NCI-H2029 treated with DMSO at 0.1 percent for 48 hours (cell line): ENCODE measurements at regions not wholly inside any gene's neighbourhood (a gene's known extent, or its start where the extent isn't known, plus 50 kb on each side); places are given as distances from the start of the nearest gene placed in this dataset.

ENCODE experiments used
- DNase-seq: peaks from one replicate; lab custom pipeline; 2025; lab: John Stamatoyannopoulos, UW

- DNase-seq: no peak
Observed at GRCh38 chr13:97111756-97112155, 110.4 kb upstream of the MBNL2 start.

DNA sequence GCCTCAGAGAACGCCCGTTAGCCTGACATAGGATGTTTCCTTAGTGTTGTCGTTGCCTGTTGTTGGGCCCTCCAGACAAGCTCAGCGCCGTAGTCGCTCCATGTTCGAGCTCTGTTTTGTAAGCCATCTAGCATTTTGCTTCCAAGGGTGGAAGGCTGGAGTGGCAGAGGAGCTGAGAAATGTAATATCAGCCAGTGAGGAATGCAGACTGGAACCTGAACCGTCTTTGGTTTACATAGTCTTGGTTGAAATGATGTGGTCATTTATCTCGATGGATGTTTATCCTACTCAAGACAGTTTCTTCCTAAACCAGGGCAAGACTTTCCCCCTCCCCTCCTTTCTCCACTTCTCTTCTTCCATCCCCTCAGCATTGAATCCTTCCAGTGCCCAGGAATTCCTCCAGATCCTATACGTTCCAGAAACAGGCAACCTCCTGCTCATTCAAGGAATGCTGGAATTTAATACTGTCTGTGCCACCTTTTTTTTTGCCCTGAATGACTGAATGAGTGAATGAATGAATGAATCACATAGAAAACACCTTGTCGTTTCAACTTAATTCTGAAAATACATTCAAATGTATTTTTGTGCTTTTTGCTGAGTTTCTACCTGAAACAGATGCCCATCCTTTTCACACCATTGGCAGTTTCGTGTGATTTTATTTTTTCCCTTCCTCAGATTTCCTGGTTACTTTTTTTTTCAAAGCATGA lies 109.5 kb upstream of the MBNL2 start:
- no peak for DNase-seq

- DNase-seq: peak; percentile 2
Observed at GRCh38 chr13:97113231-97114001, 108.7 kb upstream of the MBNL2 start.

- no peak for DNase-seq
Observed at GRCh38 chr13:97114651-97115050, 107.5 kb upstream of the MBNL2 start.

GRCh38 chr13:97116754-97117153 lies 105.4 kb upstream of the MBNL2 start:
- peak; percentile 26 for DNase-seq

DNA sequence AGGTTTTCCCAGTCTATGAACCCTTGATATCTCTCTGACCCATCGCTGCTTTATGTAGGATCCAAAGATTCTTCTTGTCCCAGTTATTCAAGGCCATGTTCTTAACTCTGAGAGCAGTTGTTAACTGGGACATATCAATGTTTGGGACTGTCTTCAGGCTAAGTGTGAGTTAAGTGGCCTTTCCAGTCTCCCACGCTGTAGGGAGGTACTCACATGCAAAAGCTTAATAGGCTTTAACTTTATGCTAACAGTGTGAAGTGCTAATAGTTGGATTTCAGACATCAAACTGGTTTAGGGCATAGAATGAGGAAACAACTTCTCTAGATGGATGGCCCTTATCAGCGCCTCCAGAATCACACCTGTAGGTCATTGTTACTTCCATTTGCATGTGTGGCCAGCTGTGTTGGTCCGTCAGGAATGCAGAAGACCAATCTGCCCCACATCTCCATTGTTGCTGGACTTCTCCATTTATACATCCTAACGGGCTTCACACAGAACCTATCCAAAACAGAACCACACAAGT lies 104.7 kb upstream of the MBNL2 start:
- DNase-seq: no peak

DNA sequence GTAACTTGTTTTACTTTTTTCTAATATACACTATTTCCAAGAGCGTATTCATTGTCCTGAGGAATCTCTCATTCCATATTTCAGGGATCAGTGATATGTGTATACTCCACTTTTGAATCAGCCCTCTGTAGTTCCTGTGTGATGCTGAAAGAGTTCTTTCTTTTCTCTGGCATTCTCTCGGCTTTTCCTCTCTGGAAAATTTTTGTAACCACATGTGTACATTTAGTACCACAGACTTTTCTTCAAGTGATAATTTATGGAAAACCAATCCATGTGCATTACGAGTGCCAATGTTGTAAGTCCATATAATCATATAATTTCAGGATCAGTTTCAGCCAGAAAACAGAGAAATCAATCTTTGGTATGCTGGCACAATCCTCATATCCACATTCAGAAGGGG lies 102.2 kb upstream of the MBNL2 start:
- DNase-seq: no peak

- DNase-seq: no peak
Observed at GRCh38 chr13:97120346-97120745, 101.8 kb upstream of the MBNL2 start.

DNA sequence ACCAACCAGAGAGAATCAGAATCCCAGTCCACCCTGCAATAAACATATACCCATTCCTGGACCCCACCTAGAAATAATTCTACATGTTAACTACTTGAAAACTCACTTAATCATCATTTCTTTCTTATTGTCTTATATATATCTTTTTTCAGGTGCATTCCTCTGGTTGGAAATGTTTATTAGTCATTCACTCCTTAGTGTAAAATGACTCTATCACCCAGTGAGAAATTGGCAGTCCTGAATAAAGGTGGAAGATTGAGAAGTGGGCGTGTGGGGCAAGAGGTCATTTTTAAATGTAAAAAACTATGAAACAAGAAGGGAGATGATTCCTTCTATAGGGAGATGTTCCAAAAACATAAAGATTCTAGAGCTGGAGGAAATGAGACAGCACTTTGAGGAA lies 101.2 kb upstream of the MBNL2 start:
- DNase-seq: no peak

DNA sequence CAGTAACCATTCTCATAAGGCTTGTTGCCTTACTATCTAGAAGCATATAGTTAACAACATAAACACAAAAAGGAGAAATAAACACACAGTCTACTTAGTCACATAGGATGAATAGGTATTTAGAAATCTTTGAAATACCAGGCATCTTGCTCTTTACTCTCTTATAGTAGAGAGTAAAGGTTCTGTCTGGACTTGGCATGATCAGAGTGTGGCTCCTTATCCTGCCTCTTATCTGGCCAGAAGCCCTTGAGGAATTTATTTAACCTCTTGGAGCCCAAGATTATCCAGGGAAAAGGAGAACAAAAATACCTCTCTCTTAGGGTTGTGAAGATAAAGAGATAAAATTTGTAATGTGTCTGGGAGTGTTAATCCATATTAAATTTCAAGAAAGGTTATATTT lies 100.2 kb upstream of the MBNL2 start:
- DNase-seq: no peak

GRCh38 chr13:97122381-97122996 lies 99.6 kb upstream of the MBNL2 start:
- no peak for DNase-seq

- DNase-seq: no peak
Observed at GRCh38 chr13:97124206-97124605, 97.9 kb upstream of the MBNL2 start.

DNA sequence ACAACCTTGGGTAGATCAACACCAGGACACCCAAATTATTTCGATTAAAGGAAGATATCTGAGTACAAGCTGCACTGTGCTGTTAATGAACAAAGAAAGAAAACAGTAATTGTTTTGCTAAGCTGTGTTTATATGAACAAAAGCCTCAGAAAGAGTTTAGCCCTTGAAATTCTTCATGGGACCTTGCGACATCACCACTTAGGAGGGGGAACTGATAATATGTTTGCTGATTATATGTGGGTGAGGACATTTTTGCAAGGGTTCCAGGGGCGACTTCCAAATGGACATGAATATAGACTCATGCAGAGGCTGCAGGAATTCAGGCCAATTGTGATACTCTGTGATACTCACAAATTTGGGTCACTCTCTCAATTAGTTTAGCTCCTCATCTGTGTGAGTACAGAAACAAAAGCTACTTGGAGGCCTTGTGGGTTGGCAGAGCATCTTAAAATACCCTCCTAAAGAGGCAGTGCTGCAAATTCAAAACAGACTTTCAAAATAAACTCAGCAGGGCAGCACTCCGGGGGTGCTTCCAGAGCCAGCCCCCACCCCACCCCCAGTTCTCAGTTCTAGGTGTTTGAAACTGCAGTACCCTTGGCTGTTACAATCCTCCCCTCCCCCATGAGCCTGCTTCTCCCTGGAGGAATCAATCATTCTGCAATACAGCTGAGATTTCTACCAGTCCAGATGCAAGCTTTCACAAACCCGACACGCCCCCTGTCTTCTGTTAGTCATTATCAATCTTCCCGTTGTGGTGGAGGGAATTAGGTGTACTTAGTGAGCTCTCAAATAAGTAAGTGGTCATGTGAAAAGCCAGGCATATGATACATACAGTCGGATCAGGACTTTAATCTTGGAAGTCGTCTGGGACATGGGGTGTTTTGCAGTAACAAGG lies 97.0 kb upstream of the MBNL2 start:
- no peak for DNase-seq

DNA sequence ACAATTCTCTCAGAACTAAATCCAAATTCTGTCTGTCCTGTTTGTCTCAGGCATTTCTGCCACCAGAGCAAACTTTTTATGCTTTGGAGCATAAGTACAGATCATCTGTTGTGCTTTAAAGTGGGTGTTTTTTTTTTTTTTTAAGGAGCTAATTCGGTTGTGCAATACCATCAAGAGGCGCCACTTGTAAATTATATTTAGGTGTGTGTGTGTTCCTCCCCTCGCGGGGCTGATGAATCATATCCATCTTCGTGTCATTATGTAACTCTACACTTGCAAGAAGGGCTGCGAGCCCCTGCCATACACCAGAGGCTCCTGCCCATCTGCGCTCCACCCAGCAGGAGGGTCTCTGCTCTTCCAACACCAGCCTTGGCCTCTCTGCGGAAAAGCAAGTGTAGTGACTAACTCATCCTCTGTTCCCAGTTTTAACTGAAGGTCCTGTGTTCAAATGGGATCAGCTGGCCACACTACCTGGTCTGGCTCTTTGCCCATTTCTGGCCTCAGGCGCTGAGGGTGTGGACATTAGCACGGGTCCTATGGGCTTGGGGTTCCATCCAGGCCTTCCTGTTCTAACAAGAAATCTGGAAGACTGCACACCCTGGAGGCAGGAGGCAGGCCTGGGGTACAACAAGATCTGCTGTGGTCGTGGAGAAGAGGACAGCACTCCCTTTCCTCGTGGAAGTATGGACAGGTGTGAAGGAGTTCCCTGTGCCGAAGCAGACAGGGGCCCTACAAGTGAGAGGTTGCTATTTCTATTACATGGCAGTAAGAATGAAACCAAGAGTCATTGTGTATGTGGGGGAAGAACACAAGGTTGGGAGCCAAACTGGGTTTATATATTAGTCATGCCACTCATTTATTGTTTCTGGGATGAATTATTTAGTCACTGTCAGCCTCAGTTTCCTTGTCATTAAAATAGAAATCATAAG lies 96.1 kb upstream of the MBNL2 start:
- DNase-seq: no peak

GRCh38 chr13:97127842-97128241 lies 94.3 kb upstream of the MBNL2 start:
- no peak for DNase-seq

DNA sequence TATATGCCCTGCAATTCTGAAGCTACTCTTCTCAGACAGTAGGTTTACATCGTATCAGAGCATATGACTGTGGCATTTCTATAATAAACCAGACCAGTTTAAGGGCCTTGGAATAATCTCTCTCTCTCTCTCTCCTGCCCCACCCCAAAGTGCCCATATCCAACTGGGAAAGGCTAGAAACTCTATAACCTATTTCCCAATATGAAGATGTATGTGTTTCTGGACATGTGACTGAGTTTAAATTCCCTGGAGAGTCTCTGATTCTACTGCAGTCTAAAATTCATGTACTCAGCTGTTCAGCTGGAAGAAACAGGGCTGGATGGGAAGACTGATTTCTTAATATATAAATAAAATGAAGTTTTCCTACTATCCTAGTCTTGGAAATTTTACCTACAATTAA lies 91.9 kb upstream of the MBNL2 start:
- no peak for DNase-seq

GRCh38 chr13:97131447-97131846 lies 90.7 kb upstream of the MBNL2 start:
- no peak for DNase-seq

DNA sequence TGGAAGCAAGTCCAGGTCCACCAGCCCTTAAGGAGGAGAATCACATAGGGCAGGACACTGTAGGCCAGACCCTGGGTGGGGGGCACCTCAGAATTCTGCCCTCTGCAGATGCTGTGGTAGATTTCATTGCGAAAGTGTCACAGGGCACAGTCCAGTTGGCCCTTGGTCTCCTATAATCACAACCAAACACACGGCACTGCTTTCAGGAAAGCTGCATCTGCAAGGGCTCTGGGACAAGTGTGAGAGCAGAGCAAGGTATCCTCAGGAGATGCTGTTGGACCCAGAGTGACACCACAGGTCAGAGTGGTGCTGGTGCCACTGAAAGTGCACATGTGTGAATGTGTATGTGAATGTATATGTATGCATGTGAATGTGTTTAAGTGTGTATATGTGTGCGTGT lies 88.6 kb upstream of the MBNL2 start:
- DNase-seq: no peak

DNA sequence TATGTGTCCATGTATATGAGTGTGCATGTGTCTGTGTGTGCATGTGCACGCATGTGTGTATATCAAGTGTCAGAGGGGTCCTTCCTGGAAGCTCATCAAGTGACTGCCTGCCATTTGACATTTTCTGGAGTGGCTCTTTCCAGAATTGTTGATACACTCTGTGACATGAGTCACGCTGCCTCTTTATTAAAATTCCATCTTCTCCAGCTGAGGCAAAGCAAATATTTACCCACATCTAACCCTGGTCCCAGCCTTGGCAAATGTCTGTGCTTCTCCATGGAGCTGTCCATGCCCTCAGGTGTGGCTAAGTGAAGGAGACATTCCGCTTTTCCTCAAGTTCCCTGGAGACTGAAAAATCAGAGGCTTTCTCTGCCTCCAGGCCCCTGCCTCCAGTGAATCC lies 88.2 kb upstream of the MBNL2 start:
- DNase-seq: peak; percentile 38

GRCh38 chr13:97134364-97135095 lies 87.6 kb upstream of the MBNL2 start:
- DNase-seq: no peak
